ENCODE measurements at regions not wholly inside any gene's neighbourhood (a gene's known extent, or its start where the extent isn't known, plus 50 kb on each side); places are given as distances from the start of the nearest gene placed in this dataset.

- TF ChIP-seq TAF1 (IDR thresholded peaks at IDR 0.05; ENCODE audit: borderline replicate concordance, insufficient read depth, low read length) (no peak), REST (IDR thresholded peaks at IDR 0.05; ENCODE audit: insufficient read depth in 1 of 2, low read depth in 2 of 2, low read length in 2 of 2) (no peak), POLR2AphosphoS5 (IDR thresholded peaks at IDR 0.05; ENCODE audit: low read depth, low read length) (no peak), FOXP2 (optimal IDR thresholded peaks at IDR 0.05; ENCODE audit: borderline replicate concordance, extremely low read depth, extremely low read length, insufficient read depth) (no peak), SIN3A (IDR thresholded peaks at IDR 0.05; ENCODE audit: borderline replicate concordance, insufficient read depth, low read length) (no peak)
These were observed 607.9 kb downstream of the KCTD16 start for GRCh38 chr5:144778561-144778960.

GRCh38 chr5:144774197-144774596 is 603.5 kb downstream of the KCTD16 start:
- TF ChIP-seq TAF1 (IDR thresholded peaks at IDR 0.05; ENCODE audit: borderline replicate concordance, insufficient read depth, low read length) (no peak), FOXP2 (optimal IDR thresholded peaks at IDR 0.05; ENCODE audit: borderline replicate concordance, extremely low read depth, extremely low read length, insufficient read depth) (no peak), SIN3A (IDR thresholded peaks at IDR 0.05; ENCODE audit: borderline replicate concordance, insufficient read depth, low read length) (no peak), REST (IDR thresholded peaks at IDR 0.05; ENCODE audit: insufficient read depth in 1 of 2, low read depth in 2 of 2, low read length in 2 of 2) (no peak), POLR2AphosphoS5 (IDR thresholded peaks at IDR 0.05; ENCODE audit: low read depth, low read length) (no peak)

- TF ChIP-seq POLR2AphosphoS5 (IDR thresholded peaks at IDR 0.05; ENCODE audit: low read depth, low read length) (no peak), FOXP2 (optimal IDR thresholded peaks at IDR 0.05; ENCODE audit: borderline replicate concordance, extremely low read depth, extremely low read length, insufficient read depth) (no peak), TAF1 (IDR thresholded peaks at IDR 0.05; ENCODE audit: borderline replicate concordance, insufficient read depth, low read length) (no peak), REST (IDR thresholded peaks at IDR 0.05; ENCODE audit: insufficient read depth in 1 of 2, low read depth in 2 of 2, low read length in 2 of 2) (no peak)
These were observed 603.0 kb downstream of the KCTD16 start for GRCh38 chr5:144773628-144774027.

GRCh38 chr5:144771802-144772201 is 601.1 kb downstream of the KCTD16 start:
- TF ChIP-seq REST (IDR thresholded peaks at IDR 0.05; ENCODE audit: insufficient read depth in 1 of 2, low read depth in 2 of 2, low read length in 2 of 2): no peak
- no peak for TF ChIP-seq TAF1 (IDR thresholded peaks at IDR 0.05; ENCODE audit: borderline replicate concordance, insufficient read depth, low read length)
- no peak for TF ChIP-seq FOXP2 (optimal IDR thresholded peaks at IDR 0.05; ENCODE audit: borderline replicate concordance, extremely low read depth, extremely low read length, insufficient read depth)
- TF ChIP-seq POLR2AphosphoS5 (IDR thresholded peaks at IDR 0.05; ENCODE audit: low read depth, low read length): no peak
- TF ChIP-seq SIN3A (IDR thresholded peaks at IDR 0.05; ENCODE audit: borderline replicate concordance, insufficient read depth, low read length): no peak

- no peak for TF ChIP-seq SIN3A (IDR thresholded peaks at IDR 0.05; ENCODE audit: borderline replicate concordance, insufficient read depth, low read length)
- TF ChIP-seq FOXP2 (optimal IDR thresholded peaks at IDR 0.05; ENCODE audit: borderline replicate concordance, extremely low read depth, extremely low read length, insufficient read depth): no peak
- no peak for TF ChIP-seq REST (IDR thresholded peaks at IDR 0.05; ENCODE audit: insufficient read depth in 1 of 2, low read depth in 2 of 2, low read length in 2 of 2)
- TF ChIP-seq POLR2AphosphoS5 (IDR thresholded peaks at IDR 0.05; ENCODE audit: low read depth, low read length): no peak
- TF ChIP-seq TAF1 (IDR thresholded peaks at IDR 0.05; ENCODE audit: borderline replicate concordance, insufficient read depth, low read length): no peak
These were observed 571.7 kb downstream of the KCTD16 start for GRCh38 chr5:144742361-144742760.
